Osteocyte (in vitro differentiated cells): ENCODE measurements at regions not wholly inside any gene's neighbourhood (a gene's known extent, or its start where the extent isn't known, plus 50 kb on each side); places are given as distances from the start of the nearest gene placed in this dataset.

Experiments used
- DNase-seq: peaks from one replicate; pipeline ENCODE4 v3.0.0; 2021; ENCODE audit warnings: mixed read lengths; ENCODE audit not compliant: unreplicated experiment; ENCODE audit errors: extremely low spot score
- H3K27ac Mint-ChIP-seq: one replicate; pipeline ENCODE4 v1.8.0; 2021; ENCODE audit warnings: mild to moderate bottlenecking, mixed read lengths; ENCODE audit not compliant: unreplicated experiment
- H3K27me3 Mint-ChIP-seq: one replicate; pipeline ENCODE4 v1.8.0; 2021; ENCODE audit warnings: mixed read lengths; ENCODE audit not compliant: unreplicated experiment
- H3K36me3 Mint-ChIP-seq: one replicate; pipeline ENCODE4 v1.8.0; 2021; ENCODE audit warnings: mixed read lengths; ENCODE audit not compliant: unreplicated experiment
- H3K4me1 Mint-ChIP-seq: one replicate; pipeline ENCODE4 v1.8.0; 2021; ENCODE audit warnings: mixed read lengths; ENCODE audit not compliant: unreplicated experiment
- H3K4me3 Mint-ChIP-seq: one replicate; pipeline ENCODE4 v1.8.0; 2021; ENCODE audit warnings: mild to moderate bottlenecking, moderate library complexity, mixed read lengths; ENCODE audit not compliant: unreplicated experiment
- H3K9me3 Mint-ChIP-seq: one replicate; pipeline ENCODE4 v1.8.0; 2021; ENCODE audit warnings: mixed read lengths; ENCODE audit not compliant: unreplicated experiment
- TF ChIP-seq, protein P1 (sequence below): fragments of 200-600 bp; sonication (generic); IDR thresholded peaks from 2 replicates; pipeline ENCODE4 v1.5.0; 2021; ENCODE audit warnings: antibody characterized with exemption, mild to moderate bottlenecking, moderate library complexity

DNA sequence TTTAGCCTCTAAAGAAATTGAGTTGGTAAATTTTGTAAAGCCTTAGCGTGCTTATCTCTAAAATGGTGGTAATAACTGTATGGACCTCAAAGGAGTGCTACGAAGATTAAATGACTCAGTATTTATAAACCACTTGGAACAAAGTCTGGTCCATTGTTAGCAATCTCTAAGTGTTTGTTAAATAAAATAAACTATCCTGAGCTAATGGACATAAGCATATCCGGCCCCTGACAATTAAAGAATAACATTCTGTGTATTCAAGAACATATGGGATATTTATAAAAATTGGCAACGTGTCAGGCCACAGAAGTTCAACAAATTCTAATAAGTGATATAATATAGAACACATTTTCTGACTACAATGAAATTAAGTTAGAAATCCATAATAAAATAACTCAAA is 71.0 kb downstream of the MYEOV start:
- no peak overlapping the region for H3K4me3 Mint-ChIP-seq
- no peak overlapping the region for H3K27ac Mint-ChIP-seq
- peaks cover 1% of the 10 kb centered on the region for H3K36me3 Mint-ChIP-seq
- H3K4me1 Mint-ChIP-seq: peaks cover 31% of the 10 kb centered on the region
- H3K27me3 Mint-ChIP-seq: no peaks in the 10 kb centered on the region
- DNase-seq: no peak
- TF ChIP-seq, protein P1, sequence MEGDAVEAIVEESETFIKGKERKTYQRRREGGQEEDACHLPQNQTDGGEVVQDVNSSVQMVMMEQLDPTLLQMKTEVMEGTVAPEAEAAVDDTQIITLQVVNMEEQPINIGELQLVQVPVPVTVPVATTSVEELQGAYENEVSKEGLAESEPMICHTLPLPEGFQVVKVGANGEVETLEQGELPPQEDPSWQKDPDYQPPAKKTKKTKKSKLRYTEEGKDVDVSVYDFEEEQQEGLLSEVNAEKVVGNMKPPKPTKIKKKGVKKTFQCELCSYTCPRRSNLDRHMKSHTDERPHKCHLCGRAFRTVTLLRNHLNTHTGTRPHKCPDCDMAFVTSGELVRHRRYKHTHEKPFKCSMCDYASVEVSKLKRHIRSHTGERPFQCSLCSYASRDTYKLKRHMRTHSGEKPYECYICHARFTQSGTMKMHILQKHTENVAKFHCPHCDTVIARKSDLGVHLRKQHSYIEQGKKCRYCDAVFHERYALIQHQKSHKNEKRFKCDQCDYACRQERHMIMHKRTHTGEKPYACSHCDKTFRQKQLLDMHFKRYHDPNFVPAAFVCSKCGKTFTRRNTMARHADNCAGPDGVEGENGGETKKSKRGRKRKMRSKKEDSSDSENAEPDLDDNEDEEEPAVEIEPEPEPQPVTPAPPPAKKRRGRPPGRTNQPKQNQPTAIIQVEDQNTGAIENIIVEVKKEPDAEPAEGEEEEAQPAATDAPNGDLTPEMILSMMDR: no peak
- H3K9me3 Mint-ChIP-seq: peaks cover 6% of the 10 kb centered on the region

DNA sequence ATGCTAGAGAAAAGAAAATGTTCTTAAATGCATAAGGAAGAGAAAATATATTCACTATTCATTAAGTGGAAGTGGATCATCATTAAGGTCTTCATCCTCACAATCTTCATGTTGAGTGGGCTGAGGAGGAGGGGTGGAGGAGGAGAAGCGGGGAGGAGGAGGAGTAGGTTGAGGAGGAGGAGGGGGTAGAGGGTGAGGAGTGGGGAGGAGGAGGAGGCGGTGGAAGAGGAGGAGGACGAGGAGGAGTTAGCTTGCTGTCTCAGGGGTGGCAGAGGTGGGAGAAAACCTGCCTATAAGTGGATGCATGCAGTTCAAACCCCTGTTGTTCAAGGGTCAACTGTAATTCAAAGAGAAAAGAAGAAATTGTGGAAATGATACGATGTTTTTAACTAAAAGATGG is 71.6 kb downstream of the MYEOV start:
- Mint-ChIP-seq H3K27me3 (no peaks in the 10 kb centered on the region), H3K27ac (no peak overlapping the region), H3K36me3 (peaks cover 3% of the 10 kb centered on the region), H3K4me3 (no peak overlapping the region), H3K9me3 (peaks cover 6% of the 10 kb centered on the region), H3K4me1 (peaks cover 25% of the 10 kb centered on the region)
- DNase-seq: no peak
- TF ChIP-seq, protein P1: no peak

DNA sequence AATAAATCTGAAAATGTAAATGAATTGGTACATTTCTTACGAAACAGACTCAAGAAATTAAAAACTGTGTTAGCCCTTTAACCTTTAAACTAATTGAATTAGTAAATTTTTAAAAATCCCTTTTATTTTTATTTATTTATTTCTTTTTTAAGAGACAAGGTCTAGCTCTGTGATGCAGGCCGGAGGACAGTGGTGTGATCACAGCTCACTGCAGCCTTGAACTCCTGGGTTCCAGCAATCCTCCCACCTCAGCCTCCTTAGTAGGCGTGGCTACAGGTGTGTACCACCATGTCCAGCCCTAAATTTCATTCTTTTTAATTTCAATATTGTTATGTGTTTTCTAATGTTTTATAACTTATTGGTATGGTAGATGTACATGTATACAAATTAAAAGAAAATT is 72.6 kb downstream of the MYEOV start:
- no peak for DNase-seq

DNA sequence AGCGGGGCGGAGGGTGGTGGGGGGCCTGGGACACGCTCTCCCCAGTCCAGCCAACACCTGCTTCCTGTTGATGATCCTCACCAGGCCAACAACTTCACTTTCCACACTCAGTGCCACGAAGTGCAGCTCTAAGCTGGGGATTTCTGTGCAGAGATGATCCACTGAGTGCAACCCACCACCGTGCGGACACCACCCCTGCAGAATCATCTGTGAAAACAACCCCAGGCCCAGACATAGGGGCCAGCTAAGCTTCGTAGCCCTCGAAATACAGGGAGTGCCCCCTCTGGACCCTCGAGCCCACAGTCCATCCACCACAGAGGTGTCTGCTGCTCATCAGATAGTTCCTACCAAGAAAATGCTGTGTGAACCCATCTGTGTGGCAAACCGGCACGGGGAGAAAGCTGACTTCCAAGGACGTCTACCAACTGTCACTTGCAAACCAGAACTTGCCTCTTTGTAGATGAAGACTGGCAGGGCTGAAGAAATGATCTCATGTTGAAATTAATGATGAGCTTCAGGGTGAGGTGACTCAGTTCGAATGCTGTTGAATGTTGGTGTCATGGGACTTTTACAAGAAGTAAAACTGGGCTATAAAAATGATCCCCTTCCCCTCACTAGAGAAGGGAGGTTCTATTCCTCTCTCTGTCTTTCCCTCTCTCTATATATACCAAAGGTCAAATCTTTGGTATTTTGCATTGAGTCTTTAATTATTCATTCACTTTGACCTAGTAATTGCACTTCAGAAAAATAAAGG is 73.4 kb downstream of the MYEOV start:
- Mint-ChIP-seq H3K36me3 (peaks cover 3% of the 10 kb centered on the region), H3K27ac (no peak overlapping the region), H3K9me3 (peaks cover 6% of the 10 kb centered on the region), H3K4me3 (no peak overlapping the region), H3K4me1 (peaks cover 16% of the 10 kb centered on the region), H3K27me3 (no peaks in the 10 kb centered on the region)
- no peak for DNase-seq
- TF ChIP-seq, protein P1: no peak

More for the DNA sequence above, 72.6 kb downstream of the MYEOV start:
- Mint-ChIP-seq H3K4me1 (peaks cover 16% of the 10 kb centered on the region), H3K9me3 (peaks cover 6% of the 10 kb centered on the region), H3K36me3 (peaks cover 3% of the 10 kb centered on the region), H3K27me3 (no peaks in the 10 kb centered on the region), H3K4me3 (no peak overlapping the region), H3K27ac (no peak overlapping the region)
- TF ChIP-seq, protein P1: no peak

DNA sequence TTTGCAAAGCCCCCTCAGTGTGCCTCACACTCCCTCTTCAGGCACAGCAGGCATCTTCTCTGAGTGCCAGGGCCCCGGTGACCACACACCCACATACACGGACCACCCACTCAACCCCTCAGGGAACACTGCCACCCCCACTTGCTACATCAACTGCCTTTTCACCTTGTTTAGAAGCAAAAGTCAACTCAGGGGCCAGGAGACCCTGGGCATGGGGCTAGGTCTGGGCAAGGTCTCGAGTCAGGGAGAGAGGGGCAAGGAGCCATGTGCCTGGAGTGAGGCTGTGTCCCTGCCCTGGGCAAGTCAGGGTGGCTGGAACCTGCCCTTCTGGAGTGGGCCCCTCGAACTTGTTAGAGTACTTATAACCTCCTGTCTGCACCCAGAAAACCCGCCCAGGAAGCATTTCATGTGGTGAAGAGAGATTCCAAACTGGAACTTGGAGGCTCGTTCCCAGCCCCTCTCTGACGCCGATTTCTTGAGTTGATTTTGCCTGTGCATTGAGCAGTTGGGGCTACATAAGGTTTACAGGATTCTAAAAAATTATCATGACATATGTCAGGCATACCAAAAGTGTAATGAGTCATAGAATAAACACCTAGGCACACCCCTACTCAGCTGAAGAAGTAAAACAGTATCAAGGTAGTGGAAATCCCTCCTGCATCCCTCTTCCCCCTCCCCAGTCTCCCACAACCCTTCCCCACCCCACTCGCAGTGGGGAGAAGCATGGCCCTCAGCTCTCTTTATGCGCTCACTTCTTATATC is 74.3 kb downstream of the MYEOV start:
- Mint-ChIP-seq H3K27me3 (no peaks in the 10 kb centered on the region), H3K4me1 (peaks cover 16% of the 10 kb centered on the region), H3K9me3 (peaks cover 6% of the 10 kb centered on the region), H3K36me3 (peaks cover 6% of the 10 kb centered on the region), H3K27ac (no peak overlapping the region), H3K4me3 (no peak overlapping the region)
- TF ChIP-seq, protein P1: no peak
- no peak for DNase-seq
